ENCODE measurements at regions not wholly inside any gene's neighbourhood (a gene's known extent, or its start where the extent isn't known, plus 50 kb on each side); places are given as distances from the start of the nearest gene placed in this dataset.
"Not testable (repeated sequence)": the region's sequence is repeated elsewhere in the genome, so short reads cannot be mapped to it uniquely, and the experiment has no call there.

GRCh38 chr14:54261283-54261682 lies 135.5 kb upstream of the CDKN3 start:
- no CpG with 5 or more reads among the region's 7 CpGs for WGBS (ENCODE audit: insufficient coverage, insufficient read length)
- no peak overlapping the region for H3K27ac ChIP-seq (ENCODE audit: low read length)
- DNase-seq (ENCODE audit: low read depth, low spot score): peak; percentile 4
- peaks cover 2% of the 10 kb centered on the region; the same call in 1 of the 2 replicates for H3K4me1 ChIP-seq (ENCODE audit: control insufficient read depth, insufficient read depth, low read length)
- H3K9me3 ChIP-seq (ENCODE audit: control insufficient read depth, insufficient read depth, low read length): no peaks in the 10 kb centered on the region
- no peaks in the 10 kb centered on the region for H3K36me3 ChIP-seq (ENCODE audit: control insufficient read depth, insufficient read depth, low read length)
- no peaks in the 10 kb centered on the region for H3K27me3 ChIP-seq (ENCODE audit: control insufficient read depth, insufficient read depth, low read length)
- no peak overlapping the region for H3K4me3 ChIP-seq (ENCODE audit: low read length)

GRCh38 chr14:54266616-54267015 lies 130.2 kb upstream of the CDKN3 start:
- not testable (repeated sequence) for H3K4me3 ChIP-seq (ENCODE audit: low read length); H3K9me3 ChIP-seq (ENCODE audit: control insufficient read depth, insufficient read depth, low read length); H3K36me3 ChIP-seq (ENCODE audit: control insufficient read depth, insufficient read depth, low read length); H3K4me1 ChIP-seq (ENCODE audit: control insufficient read depth, insufficient read depth, low read length); DNase-seq (ENCODE audit: low read depth, low spot score); H3K27ac ChIP-seq (ENCODE audit: low read length); H3K27me3 ChIP-seq (ENCODE audit: control insufficient read depth, insufficient read depth, low read length)
- WGBS (ENCODE audit: insufficient coverage, insufficient read length): no CpG with 5 or more reads among the region's 3 CpGs

GRCh38 chr14:54267172-54267571 lies 129.6 kb upstream of the CDKN3 start:
- no peak for DNase-seq (ENCODE audit: low read depth, low spot score)
- WGBS (ENCODE audit: insufficient coverage, insufficient read length): no CpG with 5 or more reads among the region's 2 CpGs

GRCh38 chr14:54275997-54276725 lies 120.6 kb upstream of the CDKN3 start:
- no peak overlapping the region for H3K4me3 ChIP-seq (ENCODE audit: low read length)
- DNase-seq (ENCODE audit: low read depth, low spot score): no peak
- no peaks in the 10 kb centered on the region for H3K4me1 ChIP-seq (ENCODE audit: control insufficient read depth, insufficient read depth, low read length)
- no peaks in the 10 kb centered on the region for H3K36me3 ChIP-seq (ENCODE audit: control insufficient read depth, insufficient read depth, low read length)
- H3K27me3 ChIP-seq (ENCODE audit: control insufficient read depth, insufficient read depth, low read length): no peaks in the 10 kb centered on the region
- no peaks in the 10 kb centered on the region for H3K9me3 ChIP-seq (ENCODE audit: control insufficient read depth, insufficient read depth, low read length)
- WGBS (ENCODE audit: insufficient coverage, insufficient read length): no CpG with 5 or more reads among the region's 5 CpGs
- no peak overlapping the region for H3K27ac ChIP-seq (ENCODE audit: low read length)

More at GRCh38 chr14:54267172-54267571, 129.6 kb upstream of the CDKN3 start:
- H3K27ac ChIP-seq (ENCODE audit: low read length): no peak overlapping the region
- no peaks in the 10 kb centered on the region for H3K36me3 ChIP-seq (ENCODE audit: control insufficient read depth, insufficient read depth, low read length)
- no peaks in the 10 kb centered on the region for H3K4me1 ChIP-seq (ENCODE audit: control insufficient read depth, insufficient read depth, low read length)
- no peaks in the 10 kb centered on the region for H3K27me3 ChIP-seq (ENCODE audit: control insufficient read depth, insufficient read depth, low read length)
- H3K9me3 ChIP-seq (ENCODE audit: control insufficient read depth, insufficient read depth, low read length): no peaks in the 10 kb centered on the region
- H3K4me3 ChIP-seq (ENCODE audit: low read length): no peak overlapping the region

GRCh38 chr14:54278087-54278486 lies 118.7 kb upstream of the CDKN3 start:
- H3K4me1 ChIP-seq (ENCODE audit: control insufficient read depth, insufficient read depth, low read length): no peaks in the 10 kb centered on the region
- DNase-seq (ENCODE audit: low read depth, low spot score): no peak
- H3K9me3 ChIP-seq (ENCODE audit: control insufficient read depth, insufficient read depth, low read length): no peaks in the 10 kb centered on the region
- H3K36me3 ChIP-seq (ENCODE audit: control insufficient read depth, insufficient read depth, low read length): no peaks in the 10 kb centered on the region
- no peak overlapping the region for H3K4me3 ChIP-seq (ENCODE audit: low read length)
- H3K27ac ChIP-seq (ENCODE audit: low read length): no peak overlapping the region
- no peaks in the 10 kb centered on the region for H3K27me3 ChIP-seq (ENCODE audit: control insufficient read depth, insufficient read depth, low read length)
- no CpG with 5 or more reads among the region's 2 CpGs for WGBS (ENCODE audit: insufficient coverage, insufficient read length)

GRCh38 chr14:54278665-54279295 lies 118.0 kb upstream of the CDKN3 start:
- Histone ChIP-seq H3K9me3 (ENCODE audit: control insufficient read depth, insufficient read depth, low read length) (no peaks in the 10 kb centered on the region), H3K4me3 (ENCODE audit: low read length) (no peak overlapping the region), H3K36me3 (ENCODE audit: control insufficient read depth, insufficient read depth, low read length) (no peaks in the 10 kb centered on the region), H3K4me1 (ENCODE audit: control insufficient read depth, insufficient read depth, low read length) (no peaks in the 10 kb centered on the region), H3K27ac (ENCODE audit: low read length) (no peak overlapping the region), H3K27me3 (ENCODE audit: control insufficient read depth, insufficient read depth, low read length) (no peaks in the 10 kb centered on the region)
- DNase-seq (ENCODE audit: low read depth, low spot score): no peak
- no CpG with 5 or more reads among the region's 7 CpGs for WGBS (ENCODE audit: insufficient coverage, insufficient read length)

- Histone ChIP-seq H3K4me1 (ENCODE audit: control insufficient read depth, insufficient read depth, low read length) (no peaks in the 10 kb centered on the region), H3K9me3 (ENCODE audit: control insufficient read depth, insufficient read depth, low read length) (no peaks in the 10 kb centered on the region), H3K36me3 (ENCODE audit: control insufficient read depth, insufficient read depth, low read length) (no peaks in the 10 kb centered on the region), H3K27me3 (ENCODE audit: control insufficient read depth, insufficient read depth, low read length) (no peaks in the 10 kb centered on the region), H3K4me3 (ENCODE audit: low read length) (no peak overlapping the region), H3K27ac (ENCODE audit: low read length) (no peak overlapping the region)
- DNase-seq (ENCODE audit: low read depth, low spot score): no peak
- WGBS (ENCODE audit: insufficient coverage, insufficient read length): no CpG with 5 or more reads among the region's 2 CpGs
These were observed 114.0 kb upstream of the CDKN3 start for GRCh38 chr14:54282849-54283248.

GRCh38 chr14:54285030-54285429 lies 111.8 kb upstream of the CDKN3 start:
- no peak for DNase-seq (ENCODE audit: low read depth, low spot score)
- WGBS (ENCODE audit: insufficient coverage, insufficient read length): no CpG with 5 or more reads among the region's 6 CpGs
- Histone ChIP-seq H3K4me1 (ENCODE audit: control insufficient read depth, insufficient read depth, low read length) (no peaks in the 10 kb centered on the region), H3K9me3 (ENCODE audit: control insufficient read depth, insufficient read depth, low read length) (no peaks in the 10 kb centered on the region), H3K27ac (ENCODE audit: low read length) (no peak overlapping the region), H3K36me3 (ENCODE audit: control insufficient read depth, insufficient read depth, low read length) (no peaks in the 10 kb centered on the region), H3K4me3 (ENCODE audit: low read length) (no peak overlapping the region), H3K27me3 (ENCODE audit: control insufficient read depth, insufficient read depth, low read length) (no peaks in the 10 kb centered on the region)

- Histone ChIP-seq H3K4me1 (ENCODE audit: control insufficient read depth, insufficient read depth, low read length) (0 out of 2 replicates have a peak, but pooled peaks cover 2% of the 10 kb centered on the region), H3K9me3 (ENCODE audit: control insufficient read depth, insufficient read depth, low read length) (no peaks in the 10 kb centered on the region), H3K4me3 (ENCODE audit: low read length) (no peak overlapping the region), H3K27ac (ENCODE audit: low read length) (no peak overlapping the region), H3K36me3 (ENCODE audit: control insufficient read depth, insufficient read depth, low read length) (no peaks in the 10 kb centered on the region), H3K27me3 (ENCODE audit: control insufficient read depth, insufficient read depth, low read length) (no peaks in the 10 kb centered on the region)
- no CpG with 5 or more reads among the region's 11 CpGs for WGBS (ENCODE audit: insufficient coverage, insufficient read length)
- no peak for DNase-seq (ENCODE audit: low read depth, low spot score)
These were observed 105.2 kb upstream of the CDKN3 start for GRCh38 chr14:54291491-54292191.

- Histone ChIP-seq H3K9me3 (ENCODE audit: control insufficient read depth, insufficient read depth, low read length) (no peaks in the 10 kb centered on the region), H3K27me3 (ENCODE audit: control insufficient read depth, insufficient read depth, low read length) (no peaks in the 10 kb centered on the region), H3K4me1 (ENCODE audit: control insufficient read depth, insufficient read depth, low read length) (0 out of 2 replicates have a peak, but pooled peaks cover 2% of the 10 kb centered on the region), H3K27ac (ENCODE audit: low read length) (no peak overlapping the region), H3K36me3 (ENCODE audit: control insufficient read depth, insufficient read depth, low read length) (no peaks in the 10 kb centered on the region), H3K4me3 (ENCODE audit: low read length) (no peak overlapping the region)
- DNase-seq (ENCODE audit: low read depth, low spot score): no peak
- WGBS (ENCODE audit: insufficient coverage, insufficient read length): no CpG with 5 or more reads among the region's 3 CpGs
These were observed 102.0 kb upstream of the CDKN3 start for GRCh38 chr14:54294802-54295201.
